Mesothelial cell of epicardium (in vitro differentiated cells): ENCODE measurements at regions not wholly inside any gene's neighbourhood (a gene's known extent, or its start where the extent isn't known, plus 50 kb on each side); places are given as distances from the start of the nearest gene placed in this dataset.
A peak's percentile ranks its signal among the peaks of the same experiment; 100 is the strongest.

Source experiments
- DNase-seq, 2 experiments: peaks; one replicate each; pipeline ENCODE4 v3.0.0; 2021; ENCODE audit warnings: low spot score in 2 of 2; ENCODE audit not compliant: unreplicated experiment in 2 of 2
- H3K27ac Mint-ChIP-seq: 2 replicates; pipeline ENCODE4 v1.8.0; 2021; ENCODE audit warnings: mixed read lengths
- H3K27me3 Mint-ChIP-seq: 2 replicates; pipeline ENCODE4 v1.8.0; 2021; ENCODE audit warnings: low read depth, mixed read lengths
- H3K36me3 Mint-ChIP-seq: 2 replicates; pipeline ENCODE4 v1.8.0; 2021; ENCODE audit warnings: mixed read lengths
- H3K4me1 Mint-ChIP-seq: 2 replicates; pipeline ENCODE4 v1.8.0; 2021; ENCODE audit warnings: mixed read lengths
- H3K4me3 Mint-ChIP-seq: 2 replicates; pipeline ENCODE4 v1.8.0; 2021; ENCODE audit warnings: mild to moderate bottlenecking, moderate library complexity, mixed read lengths
- H3K9me3 Mint-ChIP-seq: 2 replicates; pipeline ENCODE4 v1.8.0; 2021; ENCODE audit warnings: mixed read lengths
- TF ChIP-seq, protein P1 (sequence below): fragments of 200-600 bp; sonication (generic); IDR thresholded peaks from one replicate; pipeline ENCODE4 v1.5.0; 2021; ENCODE audit warnings: antibody characterized with exemption; ENCODE audit not compliant: unreplicated experiment

DNA sequence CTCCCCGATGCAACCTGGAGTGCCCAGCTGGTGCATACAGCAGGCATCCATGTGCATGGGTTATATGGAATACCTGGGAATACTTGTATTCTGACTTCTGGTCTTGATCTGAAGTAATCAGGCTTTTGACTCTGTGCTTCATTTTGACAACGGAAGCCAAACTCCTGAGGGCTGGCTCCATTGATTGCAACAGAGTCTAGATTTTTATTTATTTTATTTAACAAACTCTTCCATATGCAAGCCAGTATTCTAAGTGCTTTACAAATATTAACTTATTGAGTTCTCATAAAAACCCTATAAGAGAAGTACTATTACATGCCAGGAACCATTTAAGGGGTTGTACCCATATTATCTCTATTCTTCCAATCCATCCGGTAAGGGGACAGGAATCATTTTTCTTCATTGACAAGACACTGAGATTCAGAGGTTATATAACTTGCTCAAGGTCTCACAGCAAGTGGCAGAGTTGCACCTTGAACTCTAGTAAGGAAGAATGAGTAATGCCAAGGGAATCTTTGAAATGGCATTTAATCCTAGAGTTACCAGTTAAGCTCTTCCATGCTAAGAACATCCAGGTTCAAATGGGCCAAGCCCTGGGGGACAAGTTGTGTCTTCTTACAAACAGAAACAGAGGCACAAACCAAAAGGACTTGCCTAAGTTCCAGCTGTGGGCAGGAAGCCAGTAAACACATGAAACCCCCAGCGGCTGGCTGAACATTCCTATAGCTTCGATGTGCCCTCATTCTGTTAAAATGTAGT, 241.0 kb downstream of the WDR11 start:
- no peaks in the 10 kb centered on the region for H3K27me3 Mint-ChIP-seq
- no peak overlapping the region for H3K4me3 Mint-ChIP-seq
- H3K4me1 Mint-ChIP-seq = peaks cover 29% of the 10 kb centered on the region
- TF ChIP-seq, protein P1, sequence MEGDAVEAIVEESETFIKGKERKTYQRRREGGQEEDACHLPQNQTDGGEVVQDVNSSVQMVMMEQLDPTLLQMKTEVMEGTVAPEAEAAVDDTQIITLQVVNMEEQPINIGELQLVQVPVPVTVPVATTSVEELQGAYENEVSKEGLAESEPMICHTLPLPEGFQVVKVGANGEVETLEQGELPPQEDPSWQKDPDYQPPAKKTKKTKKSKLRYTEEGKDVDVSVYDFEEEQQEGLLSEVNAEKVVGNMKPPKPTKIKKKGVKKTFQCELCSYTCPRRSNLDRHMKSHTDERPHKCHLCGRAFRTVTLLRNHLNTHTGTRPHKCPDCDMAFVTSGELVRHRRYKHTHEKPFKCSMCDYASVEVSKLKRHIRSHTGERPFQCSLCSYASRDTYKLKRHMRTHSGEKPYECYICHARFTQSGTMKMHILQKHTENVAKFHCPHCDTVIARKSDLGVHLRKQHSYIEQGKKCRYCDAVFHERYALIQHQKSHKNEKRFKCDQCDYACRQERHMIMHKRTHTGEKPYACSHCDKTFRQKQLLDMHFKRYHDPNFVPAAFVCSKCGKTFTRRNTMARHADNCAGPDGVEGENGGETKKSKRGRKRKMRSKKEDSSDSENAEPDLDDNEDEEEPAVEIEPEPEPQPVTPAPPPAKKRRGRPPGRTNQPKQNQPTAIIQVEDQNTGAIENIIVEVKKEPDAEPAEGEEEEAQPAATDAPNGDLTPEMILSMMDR = no peak
- no peak overlapping the region for H3K27ac Mint-ChIP-seq
- peaks cover 15% of the 10 kb centered on the region for H3K9me3 Mint-ChIP-seq
- H3K36me3 Mint-ChIP-seq = peaks cover 2% of the 10 kb centered on the region
- no peak for DNase-seq

DNA sequence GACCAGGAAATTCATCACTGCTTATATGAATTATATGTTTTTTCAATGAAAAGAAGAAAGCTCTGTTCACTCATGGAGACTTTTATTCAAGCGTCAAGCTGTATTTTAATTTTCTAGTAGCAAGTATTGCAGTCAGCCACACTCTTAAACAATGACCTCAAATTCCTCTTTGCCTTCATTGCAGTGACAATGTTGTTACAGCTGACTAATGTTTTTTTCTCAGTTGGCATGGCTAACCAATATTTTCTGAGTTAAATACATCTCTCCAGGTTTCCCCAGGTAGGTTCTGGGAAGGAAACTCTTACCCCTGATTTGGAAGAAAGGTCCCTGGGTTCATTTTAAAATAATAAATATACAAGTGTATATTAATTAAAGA, 241.5 kb downstream of the WDR11 start:
- H3K36me3 Mint-ChIP-seq = peaks cover 2% of the 10 kb centered on the region
- H3K27ac Mint-ChIP-seq = no peak overlapping the region
- H3K4me1 Mint-ChIP-seq = peaks cover 29% of the 10 kb centered on the region
- TF ChIP-seq, protein P1 = no peak
- peaks cover 15% of the 10 kb centered on the region for H3K9me3 Mint-ChIP-seq
- no peaks in the 10 kb centered on the region for H3K27me3 Mint-ChIP-seq
- no peak overlapping the region for H3K4me3 Mint-ChIP-seq
- no peak for DNase-seq

- H3K4me1 Mint-ChIP-seq = peaks cover 40% of the 10 kb centered on the region
- H3K4me3 Mint-ChIP-seq = no peak overlapping the region
- peak overlapping the region; percentile 45 for H3K27ac Mint-ChIP-seq
- H3K27me3 Mint-ChIP-seq = no peaks in the 10 kb centered on the region
- DNase-seq = no peak
- H3K9me3 Mint-ChIP-seq = peaks cover 8% of the 10 kb centered on the region
- TF ChIP-seq, protein P1 = no peak
- H3K36me3 Mint-ChIP-seq = peaks cover under 1% of the 10 kb centered on the region
Measured at GRCh38 chr10:121096617-121097431, 245.7 kb downstream of the WDR11 start.

- Mint-ChIP-seq H3K36me3 (no peaks in the 10 kb centered on the region), H3K27me3 (no peaks in the 10 kb centered on the region), H3K4me1 (peaks cover 32% of the 10 kb centered on the region), H3K4me3 (no peak overlapping the region), H3K9me3 (peaks cover 7% of the 10 kb centered on the region), H3K27ac (no peak overlapping the region)
- TF ChIP-seq, protein P1 = no peak
- no peak for DNase-seq
Measured at GRCh38 chr10:121098211-121098610, 247.0 kb downstream of the WDR11 start.

GRCh38 chr10:121098751-121099150, 247.6 kb downstream of the WDR11 start:
- H3K27ac Mint-ChIP-seq = no peak overlapping the region
- H3K4me3 Mint-ChIP-seq = no peak overlapping the region
- H3K9me3 Mint-ChIP-seq = peaks cover 7% of the 10 kb centered on the region
- TF ChIP-seq, protein P1 = no peak
- DNase-seq = no peak
- peaks cover 32% of the 10 kb centered on the region for H3K4me1 Mint-ChIP-seq
- no peaks in the 10 kb centered on the region for H3K36me3 Mint-ChIP-seq
- no peaks in the 10 kb centered on the region for H3K27me3 Mint-ChIP-seq
